HFF-Myc (cell line): ENCODE measurements at regions not wholly inside any gene's neighbourhood (a gene's known extent, or its start where the extent isn't known, plus 50 kb on each side); places are given as distances from the start of the nearest gene placed in this dataset.

Experiments
- DNase-seq: peaks from one replicate; pipeline ENCODE4 v3.0.0-alpha.2; 2011; ENCODE audit warnings: low read depth; ENCODE audit errors: extremely low read depth
- H3K4me3 ChIP-seq: replicated peaks from 2 replicates; pipeline ENCODE4 v1.5.1; 2011; ENCODE audit warnings: low read depth, mild to moderate bottlenecking, control low read depth, low read length
- TF ChIP-seq, protein P1 (sequence below): IDR thresholded peaks from 2 replicates; pipeline ENCODE4 v1.5.1; 2012; ENCODE audit warnings: mild to moderate bottlenecking, low read depth, low read length, control low read depth; ENCODE audit errors: missing control alignments

DNA sequence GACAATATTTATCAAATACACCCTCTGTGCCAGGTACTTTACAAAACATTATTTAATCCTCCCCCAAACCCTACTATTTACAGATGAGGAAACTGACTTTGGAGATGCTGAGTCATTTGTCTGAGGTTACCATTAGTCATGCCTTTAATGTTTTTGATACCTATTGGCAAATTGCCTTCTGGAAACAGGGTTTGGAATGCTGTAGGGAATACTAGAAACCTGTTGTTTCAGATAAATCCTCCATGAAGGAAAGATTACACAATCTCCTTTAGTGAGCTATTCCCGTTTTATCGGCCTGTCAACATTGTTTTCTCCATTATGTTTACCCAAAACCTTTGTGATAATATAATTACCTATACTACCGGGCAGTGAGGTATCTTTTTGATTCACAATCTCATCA is 93.6 kb upstream of the ADGRF1 start:
- peak; percentile 85 for DNase-seq
- TF ChIP-seq, protein P1, sequence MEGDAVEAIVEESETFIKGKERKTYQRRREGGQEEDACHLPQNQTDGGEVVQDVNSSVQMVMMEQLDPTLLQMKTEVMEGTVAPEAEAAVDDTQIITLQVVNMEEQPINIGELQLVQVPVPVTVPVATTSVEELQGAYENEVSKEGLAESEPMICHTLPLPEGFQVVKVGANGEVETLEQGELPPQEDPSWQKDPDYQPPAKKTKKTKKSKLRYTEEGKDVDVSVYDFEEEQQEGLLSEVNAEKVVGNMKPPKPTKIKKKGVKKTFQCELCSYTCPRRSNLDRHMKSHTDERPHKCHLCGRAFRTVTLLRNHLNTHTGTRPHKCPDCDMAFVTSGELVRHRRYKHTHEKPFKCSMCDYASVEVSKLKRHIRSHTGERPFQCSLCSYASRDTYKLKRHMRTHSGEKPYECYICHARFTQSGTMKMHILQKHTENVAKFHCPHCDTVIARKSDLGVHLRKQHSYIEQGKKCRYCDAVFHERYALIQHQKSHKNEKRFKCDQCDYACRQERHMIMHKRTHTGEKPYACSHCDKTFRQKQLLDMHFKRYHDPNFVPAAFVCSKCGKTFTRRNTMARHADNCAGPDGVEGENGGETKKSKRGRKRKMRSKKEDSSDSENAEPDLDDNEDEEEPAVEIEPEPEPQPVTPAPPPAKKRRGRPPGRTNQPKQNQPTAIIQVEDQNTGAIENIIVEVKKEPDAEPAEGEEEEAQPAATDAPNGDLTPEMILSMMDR: no peak
- no peak overlapping the region for H3K4me3 ChIP-seq

DNA sequence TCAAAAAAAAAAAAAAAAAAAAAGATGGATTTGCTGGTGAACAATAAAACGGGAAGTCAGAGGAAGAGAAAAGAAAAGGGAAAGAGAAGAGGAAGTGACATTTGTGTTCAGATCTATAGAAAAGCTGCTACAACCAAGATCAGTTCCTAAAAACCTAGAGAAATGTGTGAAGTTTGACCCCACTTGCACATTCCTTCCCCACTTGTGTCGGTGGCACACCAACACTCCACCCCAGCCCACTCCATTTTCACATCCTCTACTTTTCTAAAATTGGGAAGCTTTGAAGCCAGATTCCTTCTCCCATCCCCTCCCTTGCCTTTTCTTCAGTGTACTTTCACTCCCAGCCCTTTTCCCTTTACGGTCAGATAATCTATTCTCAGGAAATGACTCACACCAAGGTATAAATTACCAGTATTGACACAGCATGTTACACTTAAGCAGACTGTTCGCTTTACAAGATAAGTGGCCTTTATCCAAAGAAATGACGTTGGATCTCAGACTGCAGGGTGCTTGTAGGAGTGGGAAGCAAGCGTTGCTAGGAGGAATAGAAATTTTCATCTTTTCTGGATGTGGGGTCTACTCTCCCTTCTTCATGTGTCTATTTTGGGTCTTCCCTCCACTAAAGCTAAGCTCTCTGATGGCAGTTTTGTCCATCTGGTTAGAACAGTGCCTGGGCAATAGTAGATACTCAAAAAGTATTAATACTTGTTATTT is 92.5 kb upstream of the ADGRF1 start:
- TF ChIP-seq, protein P1: no peak
- H3K4me3 ChIP-seq: no peak overlapping the region
- DNase-seq: peak; percentile 85

DNA sequence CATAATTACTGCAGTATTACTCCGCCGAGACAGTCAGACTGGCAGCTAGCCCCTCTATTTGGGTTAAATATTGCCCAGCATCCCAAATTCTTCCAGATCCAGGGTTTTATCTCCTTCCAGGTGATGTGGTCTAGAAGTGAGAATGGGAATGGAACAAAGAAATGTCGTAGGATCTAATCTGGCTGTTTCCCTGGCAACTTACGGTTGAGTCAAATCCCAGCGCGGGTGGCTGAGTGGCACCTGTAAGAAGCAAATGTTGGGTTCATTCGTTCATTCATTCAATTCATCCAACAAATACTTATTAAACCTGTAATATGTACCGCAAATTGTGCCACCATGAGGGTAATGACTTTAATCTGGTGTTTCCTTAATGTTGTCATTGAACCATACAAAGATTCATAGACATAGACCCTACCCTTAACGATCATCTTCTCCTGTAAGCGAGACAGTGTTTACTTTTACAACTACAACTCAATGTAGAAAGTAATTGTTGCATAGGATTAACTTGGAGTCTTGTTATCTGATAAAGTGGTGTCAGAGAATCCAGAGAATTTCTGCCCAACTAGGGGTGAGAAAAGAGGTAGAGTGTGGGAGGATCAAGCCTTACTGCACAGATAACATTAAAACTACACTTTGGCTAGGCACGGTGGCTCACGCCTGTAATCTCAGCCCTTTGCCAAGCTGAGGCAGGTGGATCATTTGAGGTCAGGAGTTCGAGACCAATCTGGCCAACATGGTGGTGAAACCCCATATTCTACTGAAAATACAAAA is 91.3 kb upstream of the ADGRF1 start:
- TF ChIP-seq, protein P1: no peak
- H3K4me3 ChIP-seq: no peak overlapping the region
- no peak for DNase-seq

DNA sequence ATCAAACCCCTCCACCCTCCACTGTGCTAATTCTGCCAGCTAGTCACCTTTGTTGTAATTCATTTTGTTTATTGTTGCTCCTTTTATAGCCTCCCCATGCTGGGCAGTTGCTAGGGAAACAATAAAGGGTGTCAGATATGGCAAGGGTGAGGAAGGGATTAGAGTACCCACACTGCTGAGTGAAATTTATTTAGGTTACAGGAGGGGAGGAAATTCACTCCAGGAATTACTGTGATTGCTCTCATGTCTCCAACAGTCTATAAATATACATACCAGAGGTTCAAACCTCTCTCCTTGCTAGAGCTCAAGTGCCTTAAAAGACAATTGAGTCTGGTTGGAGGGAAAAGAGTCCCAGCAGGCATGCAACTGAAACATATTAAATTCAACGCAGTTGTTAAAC is 90.6 kb upstream of the ADGRF1 start:
- no peak for DNase-seq
- H3K4me3 ChIP-seq: no peak overlapping the region
- TF ChIP-seq, protein P1: no peak

DNA sequence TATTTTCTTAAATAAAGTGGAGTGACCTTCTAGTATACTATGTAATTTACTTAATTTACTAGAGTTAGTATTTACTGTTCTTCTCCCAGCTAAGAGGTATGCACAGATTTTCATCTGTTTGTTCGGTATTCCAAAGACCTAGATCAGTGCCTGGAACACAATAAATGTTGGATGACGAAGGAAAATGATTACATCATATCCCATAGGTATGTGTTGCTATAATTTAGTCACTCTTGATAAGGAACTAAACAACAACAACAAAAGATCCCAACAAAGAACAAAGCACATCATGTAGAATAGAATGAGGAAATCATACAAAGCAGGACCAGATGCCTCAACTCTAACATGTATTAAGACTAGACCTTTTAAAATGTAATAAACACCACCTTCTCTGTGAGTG is 89.6 kb upstream of the ADGRF1 start:
- TF ChIP-seq, protein P1: no peak
- DNase-seq: no peak
- no peak overlapping the region for H3K4me3 ChIP-seq

DNA sequence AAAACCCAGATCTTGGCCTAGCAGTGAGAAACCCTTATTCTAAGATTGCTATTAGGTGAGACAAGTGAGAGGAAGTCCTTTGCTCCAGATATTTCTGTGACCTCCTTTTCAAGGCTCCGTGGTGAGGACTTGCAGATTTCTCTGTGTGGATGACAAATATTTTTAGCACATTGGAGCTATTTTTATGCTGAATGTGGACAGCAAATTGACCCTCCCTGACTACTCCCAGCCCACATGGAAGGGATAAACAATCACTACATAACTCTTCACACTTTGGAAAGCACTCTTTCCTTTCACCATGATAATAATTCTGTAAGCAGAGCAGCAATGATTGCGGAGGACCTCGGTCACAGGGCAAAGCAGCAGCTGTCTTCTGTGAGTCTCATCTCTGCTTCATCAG is 88.0 kb upstream of the ADGRF1 start:
- TF ChIP-seq, protein P1: no peak

More for the DNA sequence above, 88.0 kb upstream of the ADGRF1 start:
- DNase-seq: no peak
- no peak overlapping the region for H3K4me3 ChIP-seq
